ENCODE measurements at regions not wholly inside any gene's neighbourhood (a gene's known extent, or its start where the extent isn't known, plus 50 kb on each side); places are given as distances from the start of the nearest gene placed in this dataset.

- Histone ChIP-seq H3K4me3 (no peak overlapping the region), H3K27ac (no peak overlapping the region)
- no peak for DNase-seq (ENCODE audit: low spot score)
- TF ChIP-seq, protein P1, sequence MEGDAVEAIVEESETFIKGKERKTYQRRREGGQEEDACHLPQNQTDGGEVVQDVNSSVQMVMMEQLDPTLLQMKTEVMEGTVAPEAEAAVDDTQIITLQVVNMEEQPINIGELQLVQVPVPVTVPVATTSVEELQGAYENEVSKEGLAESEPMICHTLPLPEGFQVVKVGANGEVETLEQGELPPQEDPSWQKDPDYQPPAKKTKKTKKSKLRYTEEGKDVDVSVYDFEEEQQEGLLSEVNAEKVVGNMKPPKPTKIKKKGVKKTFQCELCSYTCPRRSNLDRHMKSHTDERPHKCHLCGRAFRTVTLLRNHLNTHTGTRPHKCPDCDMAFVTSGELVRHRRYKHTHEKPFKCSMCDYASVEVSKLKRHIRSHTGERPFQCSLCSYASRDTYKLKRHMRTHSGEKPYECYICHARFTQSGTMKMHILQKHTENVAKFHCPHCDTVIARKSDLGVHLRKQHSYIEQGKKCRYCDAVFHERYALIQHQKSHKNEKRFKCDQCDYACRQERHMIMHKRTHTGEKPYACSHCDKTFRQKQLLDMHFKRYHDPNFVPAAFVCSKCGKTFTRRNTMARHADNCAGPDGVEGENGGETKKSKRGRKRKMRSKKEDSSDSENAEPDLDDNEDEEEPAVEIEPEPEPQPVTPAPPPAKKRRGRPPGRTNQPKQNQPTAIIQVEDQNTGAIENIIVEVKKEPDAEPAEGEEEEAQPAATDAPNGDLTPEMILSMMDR (IDR thresholded peaks at IDR 0.05): no peak
Measured at GRCh38 chr2:33904801-33905200, 305.7 kb upstream of the FAM98A start.

- no peak for DNase-seq (ENCODE audit: low spot score)
- Histone ChIP-seq H3K4me3 (no peak overlapping the region), H3K27ac (no peak overlapping the region)
- TF ChIP-seq, protein P1 (IDR thresholded peaks at IDR 0.05): no peak
Measured at GRCh38 chr2:33903701-33904100, 304.6 kb upstream of the FAM98A start.

DNA sequence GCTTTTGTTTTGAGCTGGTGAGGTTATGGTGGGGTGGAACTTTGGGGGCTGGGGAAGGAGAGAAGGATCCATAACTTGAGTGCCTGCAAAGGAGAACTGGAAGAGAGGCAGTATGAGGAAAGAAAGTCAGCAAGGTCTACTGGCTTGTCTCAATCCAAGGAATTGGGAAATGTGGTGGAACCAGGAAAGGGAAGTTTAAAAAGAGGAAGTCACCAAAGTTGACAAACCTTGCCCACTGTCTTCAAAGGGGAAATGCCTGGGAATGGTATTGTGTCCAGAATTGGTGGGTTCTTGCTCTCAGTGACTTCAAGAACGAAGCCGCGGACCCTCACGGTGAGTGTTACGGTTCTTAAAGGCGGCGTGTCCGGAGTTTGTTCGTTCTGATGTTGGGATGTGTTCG lies 304.1 kb upstream of the FAM98A start:
- Histone ChIP-seq H3K4me3 (no peak overlapping the region), H3K27ac (no peak overlapping the region)
- TF ChIP-seq, protein P1 (IDR thresholded peaks at IDR 0.05): no peak
- no peak for DNase-seq (ENCODE audit: low spot score)

DNA sequence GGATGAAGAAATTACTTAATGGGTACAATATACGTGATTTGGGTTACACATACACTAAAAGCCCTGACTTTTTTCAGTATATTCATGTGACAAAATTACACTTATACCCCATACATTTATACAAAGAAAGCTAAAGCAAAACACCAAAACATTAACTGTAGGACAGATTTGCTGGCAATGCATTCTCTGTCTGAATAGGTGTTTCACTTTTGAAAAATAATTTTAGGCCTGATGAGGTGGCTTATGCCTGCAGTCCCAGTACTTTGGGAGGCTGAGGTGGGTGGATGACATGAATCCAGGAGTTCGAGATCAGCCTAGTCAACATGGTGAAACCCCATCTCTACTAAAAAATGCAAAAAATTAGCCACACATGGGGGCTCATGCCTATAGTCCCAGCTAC lies 301.5 kb upstream of the FAM98A start:
- Histone ChIP-seq H3K4me3 (no peak overlapping the region), H3K27ac (no peak overlapping the region)
- TF ChIP-seq, protein P1 (IDR thresholded peaks at IDR 0.05): no peak
- DNase-seq (ENCODE audit: low spot score): no peak

DNA sequence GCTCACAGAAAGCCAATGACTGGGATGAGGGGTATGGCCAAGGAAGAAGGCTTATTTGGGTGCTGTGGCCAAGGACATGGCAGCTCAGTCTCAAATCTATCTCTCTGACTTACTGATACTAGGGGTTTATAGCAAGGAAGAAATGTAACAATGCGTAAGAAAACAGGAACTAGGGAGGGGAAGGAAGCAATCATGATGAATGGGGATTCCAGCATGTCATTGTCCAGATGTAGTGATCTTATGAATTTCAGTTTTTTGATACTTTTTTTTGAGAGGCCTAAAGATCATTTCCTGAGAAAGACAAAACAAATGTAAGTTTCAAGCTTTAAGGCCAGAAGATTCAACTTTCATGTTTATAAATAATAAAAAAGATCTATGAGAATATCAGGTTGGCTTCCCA lies 298.6 kb upstream of the FAM98A start:
- H3K4me3 ChIP-seq: no peak overlapping the region
- DNase-seq (ENCODE audit: low spot score): no peak
- TF ChIP-seq, protein P1 (IDR thresholded peaks at IDR 0.05): no peak
- no peak overlapping the region for H3K27ac ChIP-seq

DNA sequence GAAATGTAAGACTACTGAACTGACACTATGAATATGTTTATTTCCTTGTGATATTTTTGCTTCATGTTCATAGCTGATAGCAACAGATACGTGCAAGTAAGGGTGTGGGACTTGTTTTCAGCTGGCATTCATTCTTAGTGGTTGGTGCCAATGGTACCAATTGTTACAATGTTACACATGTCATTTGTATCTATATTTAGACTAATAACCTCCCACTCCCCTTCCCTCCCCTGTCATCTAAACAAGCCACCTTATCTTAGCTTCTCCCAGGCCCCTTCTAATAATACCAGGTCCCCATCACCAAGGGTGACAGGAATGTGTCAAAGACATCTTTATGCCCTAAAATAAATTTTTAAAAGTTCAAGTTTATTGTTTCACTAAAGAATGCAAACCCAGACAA lies 294.7 kb upstream of the FAM98A start:
- DNase-seq (ENCODE audit: low spot score): no peak
- TF ChIP-seq, protein P1 (IDR thresholded peaks at IDR 0.05): no peak
- no peak overlapping the region for H3K4me3 ChIP-seq
- no peak overlapping the region for H3K27ac ChIP-seq

DNA sequence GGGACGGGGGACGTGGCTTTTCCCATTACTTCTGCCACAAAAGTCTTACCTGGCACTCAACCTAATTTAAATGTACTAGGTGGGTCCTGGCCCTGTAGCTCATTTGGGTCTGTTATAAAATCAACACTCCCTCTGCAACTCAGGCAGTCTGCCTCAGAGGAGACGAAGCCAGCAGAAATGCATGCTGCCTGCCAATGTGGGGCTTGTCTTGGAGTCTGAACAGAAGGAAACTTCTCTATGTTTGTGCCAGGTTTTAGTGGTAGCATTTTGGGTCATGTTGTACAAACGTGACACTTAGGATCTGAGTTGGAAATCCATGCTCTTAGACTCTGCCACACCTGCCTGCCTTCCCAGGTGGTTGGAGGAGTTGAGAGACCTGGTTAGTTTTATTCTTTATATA lies 292.5 kb upstream of the FAM98A start:
- DNase-seq (ENCODE audit: low spot score): no peak
- no peak overlapping the region for H3K27ac ChIP-seq
- H3K4me3 ChIP-seq: no peak overlapping the region
- TF ChIP-seq, protein P1 (IDR thresholded peaks at IDR 0.05): no peak
